ENCODE measurements at regions not wholly inside any gene's neighbourhood (a gene's known extent, or its start where the extent isn't known, plus 50 kb on each side); places are given as distances from the start of the nearest gene placed in this dataset.

DNA sequence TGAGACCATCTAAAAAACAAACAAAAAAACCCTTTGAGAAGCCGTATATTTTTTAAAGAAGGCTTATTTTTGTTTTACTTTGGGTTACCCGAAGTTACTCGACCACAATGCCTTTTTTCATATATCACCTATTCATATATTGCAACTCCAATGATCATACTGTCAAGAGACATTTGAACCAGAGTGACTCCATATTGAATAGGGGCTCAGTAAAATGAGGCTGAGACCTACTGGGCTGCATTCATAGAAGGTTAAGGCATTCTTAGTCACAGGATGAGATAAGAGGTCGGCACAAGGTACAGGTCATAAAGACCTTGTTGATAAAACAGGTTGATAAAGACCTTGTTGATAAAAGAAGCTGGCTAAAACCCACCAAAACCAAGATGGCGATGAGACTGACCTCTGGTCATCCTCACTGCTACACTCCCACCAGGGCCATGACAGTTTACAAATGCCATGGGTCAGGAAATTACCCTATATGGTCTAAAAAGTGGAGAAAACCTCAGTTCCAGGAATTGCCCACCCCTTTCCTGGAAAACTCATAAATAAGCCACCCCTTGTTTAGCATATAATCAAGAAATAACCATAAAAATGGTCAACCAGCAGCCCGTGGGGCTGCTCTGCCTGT lies 50.0 kb upstream of the PKP2 start:
- Histone ChIP-seq H3K9ac (no peak overlapping the region), H3K27ac (no peak overlapping the region), H3K36me3 (no peaks in the 10 kb centered on the region), H3K4me3 (no peak overlapping the region), H3K27me3 (no peaks in the 10 kb centered on the region), H3K9me3 (replicated peaks in 1 of 11) (no peaks in the 10 kb centered on the region), H3K4me2 (no peak overlapping the region), H3K4me1 (no peaks in the 10 kb centered on the region), H4K20me1 (no peaks in the 10 kb centered on the region)
- TF ChIP-seq Cebpa-rat (IDR thresholded peaks at IDR 0.05) = no peak
